Endothelial cell of umbilical vein (primary cell): ENCODE measurements at regions not wholly inside any gene's neighbourhood (a gene's known extent, or its start where the extent isn't known, plus 50 kb on each side); places are given as distances from the start of the nearest gene placed in this dataset.

Experiments
- BruUV-seq: library from RNA; stranded (reverse); fragments of 400-500 nt; replicated peaks from 2 replicates; lab custom pipeline; 2021; lab: Mats Ljungman, UMichigan
- CTCF ChIA-PET: fragments of 300-600, 350-600 bp; sonication (Branson Sonifier 250); formaldehyde crosslinking; loops from one replicate; lab custom pipeline; 2021; ENCODE audit warnings: antibody characterized with exemption, inconsistent platforms; lab: Charles Lee
- POLR2A ChIA-PET: fragments of 300-600, 350-600 bp; sonication (Branson Sonifier 250); formaldehyde crosslinking; loops from one replicate; lab custom pipeline; 2021; ENCODE audit warnings: antibody characterized with exemption, inconsistent platforms; lab: Charles Lee
- DNase-seq: peaks from one replicate; pipeline ENCODE4 v3.0.0-alpha.2; 2011; ENCODE audit warnings: low read depth, low spot score
- FAIRE-seq: peaks from 2 replicates; lab custom pipeline; 2011; peaks lifted over from hg19 to GRCh38; lab: Jason Lieb, UNC
- H2AFZ ChIP-seq: 2 replicates; pipeline ENCODE4 v1.6.0; 2012; ENCODE audit warnings: low read depth, low read length, control low read depth, inconsistent platforms
- H3K27ac ChIP-seq: 2 replicates; pipeline ENCODE4 v1.5.1; 2011; ENCODE audit warnings: low read depth, mild to moderate bottlenecking, control low read depth, low read length, moderate library complexity; ENCODE audit not compliant: insufficient read depth
- H3K27me3 ChIP-seq, 2 experiments: 2 replicates each; pipeline versions ENCODE4 v1.6.0 to v1.6.1; 2011; ENCODE audit warnings: low read length in 2 of 2, mixed read lengths in 1 of 2; ENCODE audit not compliant: control insufficient read depth in 2 of 2, insufficient read depth in 2 of 2
- H3K36me3 ChIP-seq, 2 experiments: 2 replicates in 1 of 2; 3 replicates in 1 of 2; pipeline ENCODE4 v1.5.1; 2011; ENCODE audit warnings: low read length in 2 of 2, mild to moderate bottlenecking in 1 of 2, moderate library complexity in 1 of 2; ENCODE audit not compliant: control insufficient read depth in 2 of 2, insufficient read depth in 2 of 2; ENCODE audit errors: extremely low read depth in 1 of 2
- H3K4me1 ChIP-seq: 3 replicates; pipeline ENCODE4 v1.5.1; 2011; ENCODE audit warnings: mild to moderate bottlenecking, low read length; ENCODE audit not compliant: control insufficient read depth, insufficient read depth; ENCODE audit errors: extremely low read depth
- H3K4me2 ChIP-seq: 2 replicates; pipeline ENCODE4 v1.6.1; 2011; ENCODE audit warnings: low read length, control low read depth, mixed read lengths; ENCODE audit not compliant: insufficient read depth
- H3K4me3 ChIP-seq, 3 experiments: fragments of 200-600 bp in 1 of 3; sonication (generic), shearing (Covaris generic) in 1 of 3; replicated peaks in 1 of 3; 2 replicates each; pipeline ENCODE4 v1.5.1; 2011 to 2016; ENCODE audit warnings: control low read depth in 3 of 3, low read length in 3 of 3, mild to moderate bottlenecking in 2 of 3, inconsistent platforms in 1 of 3, low read depth in 1 of 3, moderate library complexity in 1 of 3; ENCODE audit not compliant: insufficient read depth in 1 of 3
- H3K79me2 ChIP-seq: 2 replicates; pipeline ENCODE4 v1.6.0; 2012; ENCODE audit warnings: low read length, inconsistent platforms; ENCODE audit not compliant: control insufficient read depth, insufficient read depth
- H3K9ac ChIP-seq: replicated peaks from 2 replicates; pipeline ENCODE3; 2011; ENCODE audit warnings: low read length, control low read depth; ENCODE audit not compliant: insufficient read depth; ENCODE audit errors: extremely low read depth
- H3K9me1 ChIP-seq: replicated peaks from 3 replicates; pipeline ENCODE4 v1.6.0; 2011; ENCODE audit warnings: mild to moderate bottlenecking, low read length; ENCODE audit not compliant: control insufficient read depth, insufficient read depth; ENCODE audit errors: extremely low read depth
- H3K9me3 ChIP-seq: replicated peaks from 2 replicates; pipeline ENCODE4 v1.5.1; 2012; ENCODE audit warnings: low read length, inconsistent platforms; ENCODE audit not compliant: control insufficient read depth, insufficient read depth
- H4K20me1 ChIP-seq: replicated peaks from 2 replicates; pipeline ENCODE3; 2011; ENCODE audit warnings: mild to moderate bottlenecking, low read length; ENCODE audit not compliant: control insufficient read depth, insufficient read depth; ENCODE audit errors: extremely low read depth
- EZH2 ChIP-seq: IDR thresholded peaks from 2 replicates; pipeline ENCODE4 v1.6.1; 2012; ENCODE audit warnings: borderline replicate concordance, low read depth, mild to moderate bottlenecking, moderate library complexity, low read length, inconsistent platforms; ENCODE audit not compliant: severe bottlenecking
- FOS ChIP-seq: IDR thresholded peaks from 2 replicates; pipeline ENCODE4 v1.6.1; 2011; ENCODE audit warnings: mild to moderate bottlenecking, low read length, moderate library complexity, borderline replicate concordance; ENCODE audit not compliant: insufficient read depth
- GATA2 ChIP-seq: IDR thresholded peaks from 2 replicates; pipeline ENCODE4 v1.7.0; 2011; ENCODE audit warnings: low read depth, mild to moderate bottlenecking, moderate library complexity, mixed read lengths, low read length; ENCODE audit not compliant: insufficient read length, insufficient read depth
- JUN ChIP-seq: IDR thresholded peaks from 2 replicates; pipeline ENCODE4 v1.6.1; 2011; ENCODE audit warnings: borderline replicate concordance, low read depth; ENCODE audit not compliant: insufficient read length, insufficient read depth
- MYC ChIP-seq: IDR thresholded peaks from one replicate; pipeline ENCODE4 v1.6.1; 2011; ENCODE audit warnings: mild to moderate bottlenecking, low read depth, low read length
- POLR2A ChIP-seq: IDR thresholded peaks from 2 replicates; pipeline ENCODE4 v1.6.1; 2012; ENCODE audit warnings: low read depth, mild to moderate bottlenecking, control low read depth, low read length
- POLR2AphosphoS5 ChIP-seq: IDR thresholded peaks from 2 replicates; pipeline ENCODE4 v1.6.1; 2012; ENCODE audit warnings: low read depth, mild to moderate bottlenecking, control low read depth, low read length, moderate library complexity; ENCODE audit not compliant: insufficient read depth
- dilution Hi-C: fragments of 300-500 bp; cut with MboI; formaldehyde crosslinking; loops from one replicate; pipeline ENCODE4 v1.15.0; 2019; ENCODE audit warnings: low sequenced_read_pairs; ENCODE audit not compliant: extremely low pct_ligation_motif_present
- intact Hi-C: fragments of 100-400 bp; cut with micrococcal nuclease; formaldehyde crosslinking; loops from one replicate; pipeline ENCODE4 v1.10.0; 2022
- TF ChIP-seq, protein P1 (sequence below), 2 donors: IDR thresholded peaks; 1 replicate in 1 of 2; 2 replicates in 1 of 2; pipeline ENCODE4 v1.5.1; 2011; ENCODE audit warnings: low read length in 2 of 2, mild to moderate bottlenecking in 2 of 2, moderate library complexity in 2 of 2, control low read depth in 1 of 2, inconsistent platforms in 1 of 2, low read depth in 1 of 2; ENCODE audit not compliant: insufficient read depth in 1 of 2; ENCODE audit errors: extremely low read depth in 1 of 2
- TF ChIP-seq, protein P2 (sequence below): IDR thresholded peaks from 2 replicates; pipeline ENCODE4 v1.6.1; 2011; ENCODE audit not compliant: insufficient read depth, insufficient read length

GRCh38 chr16:59993101-59993500 is 1259.0 kb upstream of the GOT2 start:
- Histone ChIP-seq H2AFZ (no peak overlapping the region), H3K36me3 (no peaks in the 10 kb centered on the region), H3K4me3 (no peak overlapping the region), H3K9me3 (no peaks in the 10 kb centered on the region), H3K27ac (no peak overlapping the region), H4K20me1 (no peaks in the 10 kb centered on the region), H3K27me3 (no peaks in the 10 kb centered on the region), H3K9me1 (no peaks in the 10 kb centered on the region), H3K9ac (no peak overlapping the region), H3K4me2 (no peak overlapping the region), H3K79me2 (no peaks in the 10 kb centered on the region), H3K4me1 (no peaks in the 10 kb centered on the region)
- intact Hi-C loops (no loop called here), dilution Hi-C loops (no loop called here)
- TF ChIP-seq MYC (no peak), POLR2AphosphoS5 (no peak)
- ChIA-PET POLR2A (no interaction called here), CTCF (no interaction called here)
- FAIRE-seq: no peak
- DNase-seq: no peak
- BruUV-seq: no TSS peak

DNA sequence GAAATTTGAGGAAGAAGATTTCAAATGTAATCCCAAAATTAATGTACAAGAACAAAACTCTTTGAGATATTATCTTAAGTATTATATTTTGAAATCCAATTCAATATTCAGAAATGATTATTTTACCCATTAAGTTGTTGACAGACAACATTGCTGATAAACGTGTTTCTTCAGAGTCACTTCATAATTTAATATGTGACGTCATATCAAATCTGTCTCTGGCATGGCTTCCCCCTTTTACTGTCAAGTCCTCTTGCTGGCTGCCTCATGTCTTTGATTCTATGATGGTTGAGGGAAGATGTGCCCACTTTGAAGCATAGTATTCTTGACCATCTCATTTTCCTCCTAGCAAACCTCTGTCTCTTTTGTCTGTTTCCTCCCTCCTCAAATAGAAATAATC is 1257.1 kb upstream of the GOT2 start:
- FAIRE-seq (no peak), DNase-seq (no peak)
- Histone ChIP-seq H3K27ac (no peak overlapping the region), H3K36me3 (no peaks in the 10 kb centered on the region), H3K27me3 (no peaks in the 10 kb centered on the region), H2AFZ (no peak overlapping the region), H3K4me3 (no peak overlapping the region), H3K9ac (no peak overlapping the region), H4K20me1 (no peaks in the 10 kb centered on the region), H3K79me2 (no peaks in the 10 kb centered on the region), H3K9me1 (no peaks in the 10 kb centered on the region), H3K4me1 (no peaks in the 10 kb centered on the region), H3K9me3 (no peaks in the 10 kb centered on the region), H3K4me2 (no peak overlapping the region)
- no TSS peak for BruUV-seq
- intact Hi-C loops: no loop called here
- TF ChIP-seq FOS: no peak
- TF ChIP-seq POLR2A: no peak
- TF ChIP-seq, protein P1, sequence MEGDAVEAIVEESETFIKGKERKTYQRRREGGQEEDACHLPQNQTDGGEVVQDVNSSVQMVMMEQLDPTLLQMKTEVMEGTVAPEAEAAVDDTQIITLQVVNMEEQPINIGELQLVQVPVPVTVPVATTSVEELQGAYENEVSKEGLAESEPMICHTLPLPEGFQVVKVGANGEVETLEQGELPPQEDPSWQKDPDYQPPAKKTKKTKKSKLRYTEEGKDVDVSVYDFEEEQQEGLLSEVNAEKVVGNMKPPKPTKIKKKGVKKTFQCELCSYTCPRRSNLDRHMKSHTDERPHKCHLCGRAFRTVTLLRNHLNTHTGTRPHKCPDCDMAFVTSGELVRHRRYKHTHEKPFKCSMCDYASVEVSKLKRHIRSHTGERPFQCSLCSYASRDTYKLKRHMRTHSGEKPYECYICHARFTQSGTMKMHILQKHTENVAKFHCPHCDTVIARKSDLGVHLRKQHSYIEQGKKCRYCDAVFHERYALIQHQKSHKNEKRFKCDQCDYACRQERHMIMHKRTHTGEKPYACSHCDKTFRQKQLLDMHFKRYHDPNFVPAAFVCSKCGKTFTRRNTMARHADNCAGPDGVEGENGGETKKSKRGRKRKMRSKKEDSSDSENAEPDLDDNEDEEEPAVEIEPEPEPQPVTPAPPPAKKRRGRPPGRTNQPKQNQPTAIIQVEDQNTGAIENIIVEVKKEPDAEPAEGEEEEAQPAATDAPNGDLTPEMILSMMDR (IDR thresholded peaks at IDR 0.05; ENCODE audit: extremely low read depth in 1 of 2, insufficient read depth in 1 of 2, low read depth in 1 of 2, low read length in 2 of 2): no peak
- no peak for TF ChIP-seq MYC
- TF ChIP-seq, protein P2, sequence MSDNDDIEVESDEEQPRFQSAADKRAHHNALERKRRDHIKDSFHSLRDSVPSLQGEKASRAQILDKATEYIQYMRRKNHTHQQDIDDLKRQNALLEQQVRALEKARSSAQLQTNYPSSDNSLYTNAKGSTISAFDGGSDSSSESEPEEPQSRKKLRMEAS: no peak
- TF ChIP-seq GATA2: no peak
- TF ChIP-seq POLR2AphosphoS5: no peak
- no peak for TF ChIP-seq JUN
- TF ChIP-seq EZH2: no peak
- ChIA-PET CTCF (no interaction called here), POLR2A (no interaction called here)
- dilution Hi-C loops: no loop called here
